ENCODE measurements at regions not wholly inside any gene's neighbourhood (a gene's known extent, or its start where the extent isn't known, plus 50 kb on each side); places are given as distances from the start of the nearest gene placed in this dataset.

DNA sequence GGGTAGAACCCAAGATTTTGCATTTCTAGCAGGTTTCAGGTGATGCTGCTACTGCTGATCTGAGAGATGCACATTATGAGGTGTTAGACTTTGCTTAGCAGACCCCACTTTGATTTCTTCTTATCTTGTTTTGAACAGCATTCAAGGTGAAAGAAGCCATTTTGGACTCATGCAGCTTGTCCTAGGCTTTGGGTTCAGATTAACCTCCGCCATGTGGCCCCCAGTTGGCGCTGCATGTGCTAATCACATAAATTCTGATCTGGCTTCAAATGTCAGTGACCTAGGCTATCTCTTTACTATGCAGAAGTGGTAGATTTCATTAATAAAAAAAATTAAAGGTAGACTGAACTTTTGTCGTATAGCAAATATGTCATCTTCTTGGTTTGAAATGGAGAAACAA lies 89.8 kb upstream of the DYRK2 start:
- Histone ChIP-seq H4K20me1 (ENCODE audit: insufficient read depth) (no peaks in the 10 kb centered on the region), H3K4me3 (replicated peaks in 1 of 2; ENCODE audit: low read depth in 1 of 2, low read length in 2 of 2) (no peak overlapping the region), H3K27ac (ENCODE audit: low read depth, low read length) (no peak overlapping the region), H3K36me3 (ENCODE audit: control insufficient read depth in 1 of 2, insufficient read depth in 2 of 2, low read length in 2 of 2) (no peaks in the 10 kb centered on the region), H3K9me2 (ENCODE audit: insufficient read depth) (no peaks in the 10 kb centered on the region), H3K27me3 (ENCODE audit: insufficient read depth, low read length) (no peaks in the 10 kb centered on the region), H3K4me2 (ENCODE audit: low read length) (no peak overlapping the region), H3K9me3 (ENCODE audit: control insufficient read depth in 1 of 2, insufficient read depth in 1 of 2, low read depth in 1 of 2, low read length in 2 of 2) (no peaks in the 10 kb centered on the region), H3K9ac (ENCODE audit: low read length) (no peak overlapping the region), H3K4me1 (ENCODE audit: control insufficient read depth in 1 of 2, insufficient read depth in 2 of 2, low read length in 2 of 2) (peaks cover 0 to 8% of the 10 kb centered on the region in 2 experiments; a peak in 1 of 4 replicates), H2AFZ (ENCODE audit: low read depth, low read length, poor library complexity, severe bottlenecking) (no peak overlapping the region), H3K79me2 (ENCODE audit: insufficient read depth, low read length) (no peaks in the 10 kb centered on the region)
- intact Hi-C loops (cut with micrococcal nuclease), result no loop called here
- POLR2A ChIA-PET, result no interaction called here
- CTCF ChIA-PET, result no interaction called here
- ATAC-seq, result peak; percentile 44; the same call in 1 of the 2 replicates
- TF ChIP-seq CEBPB (IDR thresholded peaks at IDR 0.05; ENCODE audit: low read depth) (no peak), CBX3 (IDR thresholded peaks at IDR 0.05; ENCODE audit: low read depth) (no peak), POLR2A (IDR thresholded peaks at IDR 0.05; ENCODE audit: borderline replicate concordance, extremely low read depth, insufficient read depth, insufficient read length) (no peak), EZH2 (IDR thresholded peaks at IDR 0.05) (no peak), ZNF274 (IDR thresholded peaks at IDR 0.05; ENCODE audit: low read depth, low read length) (no peak)
- TF ChIP-seq, protein P1, sequence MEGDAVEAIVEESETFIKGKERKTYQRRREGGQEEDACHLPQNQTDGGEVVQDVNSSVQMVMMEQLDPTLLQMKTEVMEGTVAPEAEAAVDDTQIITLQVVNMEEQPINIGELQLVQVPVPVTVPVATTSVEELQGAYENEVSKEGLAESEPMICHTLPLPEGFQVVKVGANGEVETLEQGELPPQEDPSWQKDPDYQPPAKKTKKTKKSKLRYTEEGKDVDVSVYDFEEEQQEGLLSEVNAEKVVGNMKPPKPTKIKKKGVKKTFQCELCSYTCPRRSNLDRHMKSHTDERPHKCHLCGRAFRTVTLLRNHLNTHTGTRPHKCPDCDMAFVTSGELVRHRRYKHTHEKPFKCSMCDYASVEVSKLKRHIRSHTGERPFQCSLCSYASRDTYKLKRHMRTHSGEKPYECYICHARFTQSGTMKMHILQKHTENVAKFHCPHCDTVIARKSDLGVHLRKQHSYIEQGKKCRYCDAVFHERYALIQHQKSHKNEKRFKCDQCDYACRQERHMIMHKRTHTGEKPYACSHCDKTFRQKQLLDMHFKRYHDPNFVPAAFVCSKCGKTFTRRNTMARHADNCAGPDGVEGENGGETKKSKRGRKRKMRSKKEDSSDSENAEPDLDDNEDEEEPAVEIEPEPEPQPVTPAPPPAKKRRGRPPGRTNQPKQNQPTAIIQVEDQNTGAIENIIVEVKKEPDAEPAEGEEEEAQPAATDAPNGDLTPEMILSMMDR (IDR thresholded peaks at IDR 0.05 in 2 of 3, conservative IDR thresholded peaks at IDR 0.05 in 1 of 3; ENCODE audit: borderline replicate concordance in 1 of 3, insufficient read depth in 1 of 3, low read depth in 2 of 3, low read length in 2 of 3), result 0 out of 6 replicates have a peak, but pooled peaks of 1 of the 3 experiments have one; percentile 17
- no peak for DNase-seq (ENCODE audit: low read depth, low spot score)
- RAD21 ChIA-PET (ENCODE audit: low non-redundant PET in 1 of 2, low total read pairs in 2 of 2, uncharacterized antibody in 2 of 2, unreplicated experiment in 2 of 2), result interaction anchor here in 1 of 2 experiments (0.6 kb wide), 1 partner anchor 332 kb away, joined by 3 read pairs; no protein-coding TSS in a partner anchor
- BruUV-seq (replicated peaks), result no TSS peak

DNA sequence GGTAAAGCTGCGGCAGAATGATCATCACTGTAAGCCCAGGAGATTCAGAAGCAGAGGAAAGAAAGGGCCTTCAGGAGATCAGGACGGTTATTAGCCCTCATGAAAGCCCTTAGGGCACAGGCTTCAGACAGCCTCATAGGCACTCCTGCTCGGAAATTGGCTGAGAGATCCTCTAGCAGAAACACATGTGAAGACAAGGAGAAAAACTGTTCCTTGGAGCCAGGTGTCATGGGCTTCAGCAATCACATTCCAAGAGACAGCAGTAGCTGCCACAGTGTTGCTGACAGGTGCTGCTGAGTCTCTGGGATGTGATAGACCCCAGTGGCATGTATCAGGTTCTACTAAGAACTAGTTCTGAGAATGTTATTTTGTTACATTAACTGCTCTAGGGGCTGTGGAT lies 88.8 kb upstream of the DYRK2 start:
- Histone ChIP-seq H3K27me3 (ENCODE audit: insufficient read depth, low read length) (no peaks in the 10 kb centered on the region), H3K9ac (ENCODE audit: low read length) (no peak overlapping the region), H2AFZ (ENCODE audit: low read depth, low read length, poor library complexity, severe bottlenecking) (no peak overlapping the region), H3K4me3 (replicated peaks in 1 of 2; ENCODE audit: low read depth in 1 of 2, low read length in 2 of 2) (no peak overlapping the region), H3K9me3 (ENCODE audit: control insufficient read depth in 1 of 2, insufficient read depth in 1 of 2, low read depth in 1 of 2, low read length in 2 of 2) (no peaks in the 10 kb centered on the region), H4K20me1 (ENCODE audit: insufficient read depth) (no peaks in the 10 kb centered on the region), H3K79me2 (ENCODE audit: insufficient read depth, low read length) (no peaks in the 10 kb centered on the region), H3K9me2 (ENCODE audit: insufficient read depth) (no peaks in the 10 kb centered on the region), H3K4me2 (ENCODE audit: low read length) (no peak overlapping the region), H3K36me3 (ENCODE audit: control insufficient read depth in 1 of 2, insufficient read depth in 2 of 2, low read length in 2 of 2) (no peaks in the 10 kb centered on the region), H3K27ac (ENCODE audit: low read depth, low read length) (no peak overlapping the region), H3K4me1 (ENCODE audit: control insufficient read depth in 1 of 2, insufficient read depth in 2 of 2, low read length in 2 of 2) (peaks cover 0 to 8% of the 10 kb centered on the region in 2 experiments; a peak in 1 of 4 replicates)
- ChIA-PET POLR2A (no interaction called here), CTCF (no interaction called here), RAD21 (ENCODE audit: low non-redundant PET in 1 of 2, low total read pairs in 2 of 2, uncharacterized antibody in 2 of 2, unreplicated experiment in 2 of 2) (no interaction called here)
- no TSS peak for BruUV-seq (replicated peaks)
- intact Hi-C loops (cut with micrococcal nuclease), result no loop called here
- ATAC-seq (no peak), DNase-seq (ENCODE audit: low read depth, low spot score) (no peak)
- TF ChIP-seq, protein P2, sequence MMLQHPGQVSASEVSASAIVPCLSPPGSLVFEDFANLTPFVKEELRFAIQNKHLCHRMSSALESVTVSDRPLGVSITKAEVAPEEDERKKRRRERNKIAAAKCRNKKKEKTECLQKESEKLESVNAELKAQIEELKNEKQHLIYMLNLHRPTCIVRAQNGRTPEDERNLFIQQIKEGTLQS (IDR thresholded peaks at IDR 0.05), result no peak
- TF ChIP-seq YY1 (IDR thresholded peaks at IDR 0.05; ENCODE audit: extremely low read depth, insufficient replicate concordance, low read depth, low read length), result no peak
- no peak for TF ChIP-seq JUND (IDR thresholded peaks at IDR 0.05)
- TF ChIP-seq POLR2AphosphoS5 (IDR thresholded peaks at IDR 0.05; ENCODE audit: low read depth, low read length), result no peak
- no peak for TF ChIP-seq EZH2 (IDR thresholded peaks at IDR 0.05)
- TF ChIP-seq ELF1 (IDR thresholded peaks at IDR 0.05; ENCODE audit: borderline replicate concordance, low read depth), result no peak
- TF ChIP-seq CEBPB (IDR thresholded peaks at IDR 0.05; ENCODE audit: low read depth), result no peak
- TF ChIP-seq POLR2A (IDR thresholded peaks at IDR 0.05; ENCODE audit: borderline replicate concordance, extremely low read depth, insufficient read depth, insufficient read length), result no peak
- TF ChIP-seq SRF (IDR thresholded peaks at IDR 0.05; ENCODE audit: low read depth), result no peak
- TF ChIP-seq EGR1 (IDR thresholded peaks at IDR 0.05; ENCODE audit: low read depth), result no peak
- no peak for TF ChIP-seq REST (IDR thresholded peaks at IDR 0.05; ENCODE audit: low read depth)
- TF ChIP-seq FOSL1 (IDR thresholded peaks at IDR 0.05; ENCODE audit: low read depth), result no peak
- no peak for TF ChIP-seq ZFX (IDR thresholded peaks at IDR 0.05)
- no peak for TF ChIP-seq SP1 (IDR thresholded peaks at IDR 0.05; ENCODE audit: low read depth)
- TF ChIP-seq ZNF274 (IDR thresholded peaks at IDR 0.05; ENCODE audit: low read depth, low read length), result no peak
